Endothelial cell of umbilical vein (primary cell): ENCODE measurements at regions not wholly inside any gene's neighbourhood (a gene's known extent, or its start where the extent isn't known, plus 50 kb on each side); places are given as distances from the start of the nearest gene placed in this dataset.

Source experiments
- CTCF ChIP-seq, 2 donors: IDR thresholded peaks; 1 replicate in 1 of 2; 2 replicates in 1 of 2; pipeline ENCODE4 v1.5.1; 2011; ENCODE audit warnings: low read length in 2 of 2, mild to moderate bottlenecking in 2 of 2, moderate library complexity in 2 of 2, control low read depth in 1 of 2, inconsistent platforms in 1 of 2, low read depth in 1 of 2; ENCODE audit not compliant: insufficient read depth in 1 of 2; ENCODE audit errors: extremely low read depth in 1 of 2
- FOS ChIP-seq: IDR thresholded peaks from 2 replicates; pipeline ENCODE4 v1.6.1; 2011; ENCODE audit warnings: mild to moderate bottlenecking, low read length, moderate library complexity, borderline replicate concordance; ENCODE audit not compliant: insufficient read depth
- POLR2A ChIP-seq: IDR thresholded peaks from 2 replicates; pipeline ENCODE4 v1.6.1; 2012; ENCODE audit warnings: low read depth, mild to moderate bottlenecking, control low read depth, low read length

DNA sequence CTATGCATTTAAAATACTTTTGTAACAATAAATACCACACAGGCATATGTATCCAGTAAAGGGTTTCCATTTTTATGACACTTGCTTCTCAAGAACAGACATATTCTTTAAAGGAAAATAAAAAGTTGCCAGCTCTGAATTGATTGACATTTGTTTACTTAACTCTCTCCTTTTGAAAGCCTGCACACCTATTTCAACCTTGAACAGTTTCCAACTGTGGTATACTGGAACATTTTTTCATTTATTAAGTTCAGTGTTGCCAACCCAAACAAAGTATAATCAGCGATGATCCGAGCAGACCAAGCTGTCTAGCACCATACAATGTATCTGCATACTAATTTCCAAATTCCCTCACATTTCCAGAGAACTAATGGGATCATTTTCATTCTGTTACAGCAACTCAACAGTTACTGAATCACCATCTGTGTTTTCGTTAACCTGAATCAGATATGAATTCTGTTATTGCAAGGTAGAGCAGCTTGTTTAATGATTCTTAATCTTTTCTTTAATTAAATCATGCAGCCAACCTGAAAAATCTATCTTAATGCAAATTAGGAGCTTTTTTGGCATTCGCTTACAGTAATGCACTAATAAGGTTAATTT is 725.5 kb upstream of the ZEB2 start:
- TF ChIP-seq CTCF (IDR thresholded peaks at IDR 0.05; ENCODE audit: extremely low read depth in 1 of 2, insufficient read depth in 1 of 2, low read depth in 1 of 2, low read length in 2 of 2) (no peak), FOS (no peak), POLR2A (no peak)
